SK-N-SH (cell line): ENCODE measurements at regions not wholly inside any gene's neighbourhood (a gene's known extent, or its start where the extent isn't known, plus 50 kb on each side); places are given as distances from the start of the nearest gene placed in this dataset.

Experiments
- CTCF ChIA-PET: fragments of 300-600, 350-600 bp; formaldehyde crosslinking; extraction: SDS; loops from one replicate; lab custom pipeline; 2021; lab: Yijun Ruan, JAX
- POLR2A ChIA-PET: fragments of 350-600 bp; sonication (Branson Sonifier 250); formaldehyde crosslinking; extraction: SDS; loops from one replicate; lab custom pipeline; 2020; ENCODE audit warnings: antibody characterized with exemption, inconsistent platforms; lab: Yijun Ruan, JAX
- DNase-seq: peaks from one replicate; pipeline ENCODE4 v3.0.0; 2012
- H2AFZ ChIP-seq: fragments of 200-600 bp; sonication (generic); 2 replicates; pipeline ENCODE4 v1.8.1; 2016; ENCODE audit warnings: antibody characterized with exemption, mild to moderate bottlenecking, low read depth
- H3F3A ChIP-seq: fragments of 200-600 bp; sonication (generic); replicated peaks from 2 replicates; pipeline ENCODE3; 2016; ENCODE audit warnings: antibody characterized with exemption, mild to moderate bottlenecking; ENCODE audit not compliant: insufficient read depth
- H3K27ac ChIP-seq, 2 experiments: fragments of 200-500 bp in 1 of 2; fragments of 200-600 bp in 1 of 2; sonication (Bioruptor generic) in 1 of 2; sonication (generic), shearing (Covaris generic) in 1 of 2; 2 replicates each; pipeline versions ENCODE4 v1.5.1 to v1.6.1; 2014 to 2016; ENCODE audit warnings: low read depth in 2 of 2, inconsistent platforms in 1 of 2, low read length in 1 of 2, mild to moderate bottlenecking in 1 of 2, mixed read lengths in 1 of 2
- H3K27me3 ChIP-seq: fragments of 200-600 bp; sonication (generic), shearing (Covaris generic); 2 replicates; pipeline ENCODE4 v1.6.1; 2016; ENCODE audit warnings: mixed run types; ENCODE audit not compliant: insufficient read depth
- H3K36me3 ChIP-seq, 2 experiments: fragments of 200-500 bp in 1 of 2; fragments of 200-600 bp in 1 of 2; sonication (Bioruptor generic) in 1 of 2; sonication (generic) in 1 of 2; replicated peaks in 1 of 2; 2 replicates each; pipeline versions ENCODE3 to v1.5.1; 2014 to 2016; ENCODE audit warnings: low read length in 1 of 2, mild to moderate bottlenecking in 1 of 2; ENCODE audit not compliant: insufficient read depth in 2 of 2, control insufficient read depth in 1 of 2
- H3K4me1 ChIP-seq, 2 experiments: fragments of 200-500 bp in 1 of 2; fragments of 200-600 bp in 1 of 2; sonication (Bioruptor generic) in 1 of 2; sonication (generic), shearing (Covaris generic) in 1 of 2; 2 replicates each; pipeline versions ENCODE4 v1.5.1 to v1.6.1; 2014 to 2016; ENCODE audit warnings: low read depth in 1 of 2, low read length in 1 of 2, mixed run types in 1 of 2; ENCODE audit not compliant: insufficient read depth in 2 of 2, control insufficient read depth in 1 of 2
- H3K4me2 ChIP-seq: fragments of 200-600 bp; sonication (generic), shearing (Covaris generic); 2 replicates; pipeline ENCODE4 v1.6.1; 2017; ENCODE audit warnings: mixed run types
- H3K4me3 ChIP-seq, 2 experiments: fragments of 200-500 bp in 1 of 2; fragments of 200-600 bp in 1 of 2; sonication (Bioruptor generic) in 1 of 2; sonication (generic), shearing (Covaris generic) in 1 of 2; 2 replicates each; pipeline versions ENCODE4 v1.5.1 to v1.8.1; 2014 to 2016; ENCODE audit warnings: low read depth in 2 of 2, inconsistent platforms in 1 of 2, low read length in 1 of 2, mild to moderate bottlenecking in 1 of 2, mixed read lengths in 1 of 2, moderate library complexity in 1 of 2
- H3K79me2 ChIP-seq: fragments of 200-600 bp; sonication (generic); 2 replicates; pipeline ENCODE4 v1.8.1; 2017; ENCODE audit warnings: mild to moderate bottlenecking; ENCODE audit not compliant: insufficient read depth
- H3K9ac ChIP-seq: fragments of 200-600 bp; sonication (generic); 2 replicates; pipeline ENCODE4 v1.6.1; 2017; ENCODE audit warnings: mixed run types
- H3K9me2 ChIP-seq: fragments of 200-600 bp; sonication (generic); 2 replicates; pipeline ENCODE4 v1.6.1; 2017; ENCODE audit warnings: mixed run types
- H3K9me3 ChIP-seq: fragments of 200-600 bp; sonication (generic); 2 replicates; pipeline ENCODE4 v1.6.1; 2017; ENCODE audit warnings: mixed run types, mild to moderate bottlenecking, moderate library complexity
- H4K20me1 ChIP-seq: fragments of 200-600 bp; sonication (generic); 2 replicates; pipeline ENCODE4 v1.6.1; 2017; ENCODE audit warnings: mild to moderate bottlenecking, mixed run types; ENCODE audit not compliant: insufficient read depth
- CHD2 ChIP-seq: fragments of 150-350 bp; IDR thresholded peaks from 2 replicates; pipeline ENCODE4 v1.6.1; 2018; ENCODE audit warnings: low read length; ENCODE audit not compliant: partially characterized antibody
- EP300 ChIP-seq, 2 experiments: IDR thresholded peaks; 2 replicates each; pipeline versions ENCODE4 v1.4.0 to v1.6.1; 2012; ENCODE audit warnings: borderline replicate concordance in 1 of 2, low read depth in 1 of 2, low read length in 1 of 2
- EZH2phosphoT487 ChIP-seq: fragments of 200-600 bp; sonication (generic); IDR thresholded peaks from 2 replicates; pipeline ENCODE4 v1.6.1; 2017; ENCODE audit warnings: low read depth, mixed run types, mild to moderate bottlenecking, antibody characterized with exemption, moderate library complexity, borderline replicate concordance
- FOSL2 ChIP-seq: IDR thresholded peaks from 2 replicates; pipeline ENCODE4 v1.4.0; 2012; ENCODE audit warnings: low read depth, mild to moderate bottlenecking, moderate library complexity, borderline replicate concordance
- FOXJ3 ChIP-seq: sonication (generic); formaldehyde crosslinking; IDR thresholded peaks from 2 replicates; pipeline ENCODE4 v1.5.1; 2020; ENCODE audit warnings: mild to moderate bottlenecking, missing genetic modification reagents
- FOXM1 ChIP-seq: IDR thresholded peaks from 2 replicates; pipeline ENCODE4 v1.4.0; 2012; ENCODE audit warnings: low read depth, mild to moderate bottlenecking
- GATA2 ChIP-seq: sonication (generic); formaldehyde crosslinking; IDR thresholded peaks from 2 replicates; pipeline ENCODE4 v1.5.0; 2020; ENCODE audit warnings: mild to moderate bottlenecking, missing genetic modification reagents
- IRF3 ChIP-seq: fragments of 150-350 bp; IDR thresholded peaks from 2 replicates; pipeline ENCODE4 v1.6.1; 2016; ENCODE audit warnings: mild to moderate bottlenecking, low read depth, low read length
- JUND ChIP-seq: IDR thresholded peaks from 2 replicates; pipeline ENCODE4 v1.4.0; 2012
- MAX ChIP-seq: IDR thresholded peaks from 2 replicates; pipeline ENCODE4 v1.4.0; 2012; ENCODE audit warnings: low read depth
- MXI1 ChIP-seq: IDR thresholded peaks from 2 replicates; pipeline ENCODE4 v1.6.1; 2012; ENCODE audit warnings: mild to moderate bottlenecking, low read depth, low read length, improper control_type of control experiment
- NRF1 ChIP-seq: IDR thresholded peaks from 2 replicates; pipeline ENCODE4 v1.6.1; 2012; ENCODE audit warnings: low read depth, mild to moderate bottlenecking, low read length
- PBX3 ChIP-seq: IDR thresholded peaks from 2 replicates; pipeline ENCODE4; 2012
- RAD21 ChIP-seq: IDR thresholded peaks from 2 replicates; pipeline ENCODE4 v1.6.1; 2012; ENCODE audit warnings: mild to moderate bottlenecking, low read length
- RCOR1 ChIP-seq: fragments of 150-350 bp; IDR thresholded peaks from 2 replicates; pipeline ENCODE4 v1.6.1; 2017; ENCODE audit warnings: antibody characterized with exemption, low read length
- SMC3 ChIP-seq: IDR thresholded peaks from 2 replicates; pipeline ENCODE4 v1.6.1; 2012; ENCODE audit warnings: low read depth, low read length, improper control_type of control experiment
- TAF1 ChIP-seq: IDR thresholded peaks from 2 replicates; pipeline ENCODE4 v1.6.1; 2012; ENCODE audit warnings: low read depth, mild to moderate bottlenecking, low read length, moderate library complexity, borderline replicate concordance
- ZBTB33 ChIP-seq: IDR thresholded peaks from 2 replicates; pipeline ENCODE4 v1.4.0; 2012; ENCODE audit warnings: low read depth, borderline replicate concordance
- WGBS: methylation state at CpG from one replicate; pipeline ENCODE4 v1.1.6; 2017; ENCODE audit warnings: low lambda C conversion rate; 5-methylcytosine and 5-hydroxymethylcytosine counted together
- TF ChIP-seq, protein P1 (sequence below): IDR thresholded peaks from 2 replicates; pipeline ENCODE4 v1.4.0; 2012; ENCODE audit warnings: low read depth, borderline replicate concordance
- TF ChIP-seq, protein P2 (sequence below): fragments of 200-600 bp; sonication (generic); IDR thresholded peaks from 2 replicates; pipeline ENCODE4 v1.6.1; 2017; ENCODE audit warnings: antibody characterized with exemption, mild to moderate bottlenecking, moderate library complexity

DNA sequence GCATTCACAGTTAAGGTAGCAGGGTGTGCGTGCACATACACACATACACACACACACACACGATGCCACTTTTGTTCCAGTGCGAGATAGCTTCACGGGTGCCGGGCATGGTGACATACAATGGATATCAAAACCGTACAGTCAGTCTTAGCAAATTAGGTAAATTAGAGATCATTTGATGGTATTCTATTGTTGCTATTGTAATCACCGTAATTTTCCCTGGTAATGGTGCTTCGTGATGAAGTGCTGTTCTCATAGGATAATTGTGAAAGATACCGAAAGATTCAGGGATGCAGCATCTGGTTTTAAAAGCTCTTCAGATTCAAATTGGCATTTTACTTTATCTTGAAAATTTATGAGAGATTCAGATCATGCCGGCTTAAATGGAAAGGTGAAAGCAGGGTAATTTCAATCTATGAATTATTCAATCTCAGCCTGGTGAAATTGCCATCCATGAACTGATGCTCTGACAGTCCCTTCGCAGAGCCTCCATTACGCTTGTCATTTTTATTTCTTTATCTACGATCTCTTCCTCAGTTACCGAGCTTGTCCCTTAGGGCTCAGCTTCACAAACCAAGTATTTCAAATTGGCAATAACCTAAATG is 71.3 kb upstream of the SOX4 start:
- H3K9me3 ChIP-seq = no peaks in the 10 kb centered on the region
- peaks cover 4% of the 10 kb centered on the region for H3F3A ChIP-seq
- CTCF ChIA-PET = interaction anchor here (0.8 to 2.3 kb wide), 6 partner anchors 22 to 649 kb away, joined by 3 to 17 read pairs (median 4); partner anchors contain the start of gene SOX4
- POLR2A ChIA-PET = interaction anchor here (0.7 to 4.9 kb wide), 8 partner anchors 66 to 646 kb away, joined by 3 to 50 read pairs (median 8); partner anchors contain the start of gene SOX4
- DNase-seq = peak; percentile 26
- peak overlapping the region in 1 of 2 experiments; percentile 96; a peak in 2 of 4 replicates for H3K27ac ChIP-seq
- no peaks in the 10 kb centered on the region for H3K9me2 ChIP-seq
- H3K4me3 ChIP-seq = peak overlapping the region; percentile 33 to 53
- no peaks in the 10 kb centered on the region for H3K36me3 ChIP-seq
- no peaks in the 10 kb centered on the region; the same call in 1 of the 2 replicates for H3K27me3 ChIP-seq
- no peaks in the 10 kb centered on the region for H4K20me1 ChIP-seq
- H3K4me1 ChIP-seq = peaks cover 0 to 19% of the 10 kb centered on the region in 2 experiments; a peak in 2 of 4 replicates
- H2AFZ ChIP-seq = peak overlapping the region; percentile 74; the same call in 1 of the 2 replicates
- 24% methylated on average over 14 of the region's 14 CpGs for WGBS
- no peak overlapping the region for H3K9ac ChIP-seq
- peak overlapping the region; percentile 70 for H3K4me2 ChIP-seq
- H3K79me2 ChIP-seq = no peaks in the 10 kb centered on the region
- TF ChIP-seq TAF1 = no peak
- no peak for TF ChIP-seq PBX3
- TF ChIP-seq SMC3 = no peak
- TF ChIP-seq MXI1 = peak; percentile 15
- 0 out of 2 replicates have a peak, but pooled peaks have one; percentile 44 for TF ChIP-seq RCOR1
- no peak for TF ChIP-seq JUND
- TF ChIP-seq RAD21 = no peak
- TF ChIP-seq FOXJ3 (CRISPR knock-in tag) = no peak
- TF ChIP-seq, protein P1, sequence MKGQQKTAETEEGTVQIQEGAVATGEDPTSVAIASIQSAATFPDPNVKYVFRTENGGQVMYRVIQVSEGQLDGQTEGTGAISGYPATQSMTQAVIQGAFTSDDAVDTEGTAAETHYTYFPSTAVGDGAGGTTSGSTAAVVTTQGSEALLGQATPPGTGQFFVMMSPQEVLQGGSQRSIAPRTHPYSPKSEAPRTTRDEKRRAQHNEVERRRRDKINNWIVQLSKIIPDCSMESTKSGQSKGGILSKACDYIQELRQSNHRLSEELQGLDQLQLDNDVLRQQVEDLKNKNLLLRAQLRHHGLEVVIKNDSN = no peak
- TF ChIP-seq NRF1 = no peak
- TF ChIP-seq GATA2 (CRISPR knock-in tag) = peak; percentile 52; the same call in 1 of the 2 replicates
- TF ChIP-seq MAX = no peak
- no peak for TF ChIP-seq ZBTB33
- peak; percentile 6 for TF ChIP-seq CHD2
- TF ChIP-seq EZH2phosphoT487 = no peak
- TF ChIP-seq FOSL2 = no peak
- peak in 1 of 2 experiments; percentile 73; a peak in 2 of 4 replicates for TF ChIP-seq EP300 (IDR thresholded peaks at IDR 0.05; ENCODE audit: borderline replicate concordance in 1 of 2, low read depth in 1 of 2, low read length in 1 of 2)
- no peak for TF ChIP-seq IRF3
- TF ChIP-seq FOXM1 = no peak
- TF ChIP-seq, protein P2, sequence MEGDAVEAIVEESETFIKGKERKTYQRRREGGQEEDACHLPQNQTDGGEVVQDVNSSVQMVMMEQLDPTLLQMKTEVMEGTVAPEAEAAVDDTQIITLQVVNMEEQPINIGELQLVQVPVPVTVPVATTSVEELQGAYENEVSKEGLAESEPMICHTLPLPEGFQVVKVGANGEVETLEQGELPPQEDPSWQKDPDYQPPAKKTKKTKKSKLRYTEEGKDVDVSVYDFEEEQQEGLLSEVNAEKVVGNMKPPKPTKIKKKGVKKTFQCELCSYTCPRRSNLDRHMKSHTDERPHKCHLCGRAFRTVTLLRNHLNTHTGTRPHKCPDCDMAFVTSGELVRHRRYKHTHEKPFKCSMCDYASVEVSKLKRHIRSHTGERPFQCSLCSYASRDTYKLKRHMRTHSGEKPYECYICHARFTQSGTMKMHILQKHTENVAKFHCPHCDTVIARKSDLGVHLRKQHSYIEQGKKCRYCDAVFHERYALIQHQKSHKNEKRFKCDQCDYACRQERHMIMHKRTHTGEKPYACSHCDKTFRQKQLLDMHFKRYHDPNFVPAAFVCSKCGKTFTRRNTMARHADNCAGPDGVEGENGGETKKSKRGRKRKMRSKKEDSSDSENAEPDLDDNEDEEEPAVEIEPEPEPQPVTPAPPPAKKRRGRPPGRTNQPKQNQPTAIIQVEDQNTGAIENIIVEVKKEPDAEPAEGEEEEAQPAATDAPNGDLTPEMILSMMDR = no peak
